ENCODE measurements at regions not wholly inside any gene's neighbourhood (a gene's known extent, or its start where the extent isn't known, plus 50 kb on each side); places are given as distances from the start of the nearest gene placed in this dataset.

DNA sequence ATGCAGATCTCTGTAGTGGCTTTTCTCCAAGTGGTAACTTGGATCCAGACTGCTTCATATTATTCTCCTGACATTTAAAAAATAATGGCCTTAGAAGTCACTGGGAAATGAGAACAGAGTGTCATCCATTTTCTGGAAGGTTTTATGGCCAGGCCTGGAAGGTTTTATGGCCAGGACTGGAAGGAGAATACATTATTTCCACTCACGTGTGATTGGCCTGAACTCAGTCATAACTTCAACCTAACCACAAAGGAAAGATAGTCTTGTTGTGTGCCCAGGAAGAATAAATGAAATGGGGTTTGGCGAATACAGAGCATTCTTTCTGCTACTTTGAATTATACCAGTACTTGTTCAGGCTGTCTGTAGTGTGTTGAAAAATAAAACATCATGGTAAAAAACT, 360.9 kb downstream of the GPAM start:
- H3K79me2 ChIP-seq (ENCODE audit: control insufficient read depth in 1 of 2, insufficient read depth in 2 of 2, low read length in 2 of 2): no peaks in the 10 kb centered on the region
- no peaks in the 10 kb centered on the region for H4K20me1 ChIP-seq (replicated peaks in 1 of 2; ENCODE audit: control insufficient read depth in 1 of 2, insufficient read depth in 2 of 2, low read length in 2 of 2)
- H3K79me1 ChIP-seq (ENCODE audit: low read depth, low read length): no peaks in the 10 kb centered on the region
- no peaks in the 10 kb centered on the region for H3K4me1 ChIP-seq (replicated peaks in 1 of 4; ENCODE audit: control insufficient read depth in 3 of 4, insufficient read depth in 4 of 4, low read length in 3 of 4)
- H3K9me3 ChIP-seq (ENCODE audit: insufficient read depth in 2 of 2, low read depth in 1 of 2, low read length in 1 of 2): no peaks in the 10 kb centered on the region
- H3K4me3 ChIP-seq (ENCODE audit: extremely low read depth in 1 of 4, insufficient read depth in 2 of 4, low read depth in 3 of 4, low read length in 4 of 4): no peak overlapping the region
- FAIRE-seq (no peak), DNase-seq (ENCODE audit: low read depth in 1 of 2, low spot score in 2 of 2) (no peak)
- no peak overlapping the region for H2BK5ac ChIP-seq (ENCODE audit: low read depth, low read length)
- ChIA-PET CTCF (ENCODE audit: partially characterized antibody) (interaction anchor here (0.9 kb wide), 1 partner anchor 66 kb away, joined by 3 read pairs; no protein-coding TSS in a partner anchor), POLR2A (ENCODE audit: partially characterized antibody) (no interaction called here)
- H3K18ac ChIP-seq (ENCODE audit: extremely low read depth, low read length): no peak overlapping the region
- H2BK20ac ChIP-seq (ENCODE audit: low read length): no peak overlapping the region
- no peak overlapping the region for H3K9ac ChIP-seq (replicated peaks in 1 of 4; ENCODE audit: extremely low read depth in 1 of 4, low read depth in 3 of 4, low read length in 3 of 4)
- H4K8ac ChIP-seq (ENCODE audit: extremely low read depth, insufficient read depth, low read length): no peak overlapping the region
- H3K56ac ChIP-seq (replicated peaks; ENCODE audit: insufficient read length, low read depth, low read length): no peak overlapping the region
- H2AK5ac ChIP-seq (ENCODE audit: low read depth, low read length): no peak overlapping the region
- WGBS, 2 experiments (ENCODE audit: extremely low coverage in 1 of 2, insufficient coverage in 1 of 2, insufficient read length in 1 of 2, insufficient replicate concordance in 2 of 2, low coverage in 1 of 2, low lambda C conversion rate in 2 of 2, missing lambda C conversion rate in 1 of 2): 93% methylated on average over 2 of the region's 2 CpGs; no CpG with 5 or more reads in 1 of the 2 experiments
- no peaks in the 10 kb centered on the region for H3K23me2 ChIP-seq (ENCODE audit: low read depth, low read length)
- no peak overlapping the region for H4K5ac ChIP-seq (ENCODE audit: insufficient read length, low read depth, low read length)
- no peak overlapping the region for H2BK15ac ChIP-seq (ENCODE audit: low read length)
- no peak overlapping the region for H2BK120ac ChIP-seq (replicated peaks; ENCODE audit: low read depth, low read length)
- no peak overlapping the region for H3K27ac ChIP-seq (ENCODE audit: low read depth, low read length)
- no peak overlapping the region for H2BK12ac ChIP-seq (ENCODE audit: low read depth, low read length)
- H3K36me3 ChIP-seq (ENCODE audit: control insufficient read depth in 2 of 4, insufficient read depth in 4 of 4, low read length in 3 of 4): no peaks in the 10 kb centered on the region
- no peak overlapping the region for H3K4ac ChIP-seq (replicated peaks; ENCODE audit: insufficient read length, low read depth, low read length)
- H3K23ac ChIP-seq (ENCODE audit: insufficient read length): no peak overlapping the region
- H2AFZ ChIP-seq (ENCODE audit: low read length): no peak overlapping the region
- no peaks in the 10 kb centered on the region for H3K27me3 ChIP-seq (replicated peaks in 1 of 4; ENCODE audit: control insufficient read depth in 3 of 4, extremely low read depth in 1 of 4, insufficient read depth in 3 of 4, low read length in 3 of 4)
- H4K91ac ChIP-seq (replicated peaks; ENCODE audit: insufficient read length, low read length): no peak overlapping the region
- no peak overlapping the region for H3K4me2 ChIP-seq (ENCODE audit: insufficient read depth in 1 of 2, low read depth in 2 of 2, low read length in 2 of 2)
- no peak overlapping the region for H3K14ac ChIP-seq (ENCODE audit: insufficient read length)
- no peak for TF ChIP-seq KDM5A (IDR thresholded peaks at IDR 0.05; ENCODE audit: low read length)
- no peak for TF ChIP-seq TEAD4 (IDR thresholded peaks at IDR 0.05; ENCODE audit: low read depth, low read length)
- TF ChIP-seq, protein P1, sequence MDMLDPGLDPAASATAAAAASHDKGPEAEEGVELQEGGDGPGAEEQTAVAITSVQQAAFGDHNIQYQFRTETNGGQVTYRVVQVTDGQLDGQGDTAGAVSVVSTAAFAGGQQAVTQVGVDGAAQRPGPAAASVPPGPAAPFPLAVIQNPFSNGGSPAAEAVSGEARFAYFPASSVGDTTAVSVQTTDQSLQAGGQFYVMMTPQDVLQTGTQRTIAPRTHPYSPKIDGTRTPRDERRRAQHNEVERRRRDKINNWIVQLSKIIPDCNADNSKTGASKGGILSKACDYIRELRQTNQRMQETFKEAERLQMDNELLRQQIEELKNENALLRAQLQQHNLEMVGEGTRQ (IDR thresholded peaks at IDR 0.05; ENCODE audit: low read length): no peak
- TF ChIP-seq NRF1 (IDR thresholded peaks at IDR 0.05; ENCODE audit: low read depth, low read length): no peak
- no peak for TF ChIP-seq BCL11A (IDR thresholded peaks at IDR 0.05; ENCODE audit: low read depth in 2 of 2, low read length in 2 of 2)
- no peak for TF ChIP-seq PHF8 (conservative IDR thresholded peaks at IDR 0.05; ENCODE audit: low read depth, low read length)
- TF ChIP-seq RXRA (IDR thresholded peaks at IDR 0.05; ENCODE audit: insufficient read depth, low read depth, low read length): no peak
- TF ChIP-seq CBX5 (IDR thresholded peaks at IDR 0.05; ENCODE audit: low read depth, low read length): no peak
- TF ChIP-seq CREB1 (IDR thresholded peaks at IDR 0.05): no peak
- no peak for TF ChIP-seq SAP30 (IDR thresholded peaks at IDR 0.05; ENCODE audit: insufficient read depth, insufficient replicate concordance, low read length)
- TF ChIP-seq SIRT6 (IDR thresholded peaks at IDR 0.05; ENCODE audit: low read length): no peak
- no peak for TF ChIP-seq CEBPB (IDR thresholded peaks at IDR 0.05; ENCODE audit: low read depth, low read length)
- TF ChIP-seq TAF7 (optimal IDR thresholded peaks at IDR 0.05; ENCODE audit: borderline replicate concordance, low read depth, low read length): no peak
- no peak for TF ChIP-seq SRF (IDR thresholded peaks at IDR 0.05; ENCODE audit: low read depth, low read length)
- no peak for TF ChIP-seq ZNF274 (IDR thresholded peaks at IDR 0.05; ENCODE audit: borderline replicate concordance, extremely low read depth, low read length)
- no peak for TF ChIP-seq CHD1 (IDR thresholded peaks at IDR 0.05; ENCODE audit: low read depth, low read length)

Data from H1 (cell line).